ENCODE measurements at regions not wholly inside any gene's neighbourhood (a gene's known extent, or its start where the extent isn't known, plus 50 kb on each side); places are given as distances from the start of the nearest gene placed in this dataset.

DNA sequence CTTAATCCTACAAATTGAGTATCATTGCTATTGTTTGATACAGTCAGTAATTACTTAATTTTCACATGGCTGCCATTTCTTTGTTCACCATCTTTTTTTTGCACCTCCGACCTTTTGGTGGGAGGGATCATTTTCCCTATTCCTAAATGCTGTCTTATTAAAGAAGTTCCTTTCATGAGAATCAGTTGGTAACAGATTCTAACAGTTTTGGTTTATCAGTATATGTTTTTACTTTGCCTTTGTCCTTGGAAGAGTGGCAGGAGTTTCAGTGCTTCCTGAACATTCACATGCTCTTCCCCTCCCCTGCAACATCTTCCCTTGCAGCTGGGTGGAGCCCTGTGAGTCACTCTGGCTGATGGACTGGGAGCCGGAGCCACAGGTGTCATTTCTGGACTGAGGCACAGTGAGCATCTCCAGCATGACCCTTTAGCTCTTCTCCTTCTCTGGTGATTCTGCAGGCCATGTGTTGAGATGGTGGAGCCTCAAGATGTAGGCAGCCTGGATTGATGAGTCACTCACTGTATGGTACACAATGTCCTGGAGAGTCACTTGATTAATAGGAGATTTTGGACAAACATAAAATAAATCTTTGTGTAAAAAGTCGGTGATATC lies 217.7 kb downstream of the URB2 start:
- ATAC-seq (ENCODE audit: low read depth) (no peak), DNase-seq (ENCODE audit: low spot score in 2 of 2) (no peak)
- Mint-ChIP-seq H3K36me3 (no peaks in the 10 kb centered on the region), H3K4me1 (peaks cover 26% of the 10 kb centered on the region), H3K4me3 (no peak overlapping the region), H3K27me3 (no peaks in the 10 kb centered on the region), H3K9me3 (no peaks in the 10 kb centered on the region), H3K27ac (no peak overlapping the region)

- no peaks in the 10 kb centered on the region for H3K9me3 Mint-ChIP-seq
- H3K4me1 Mint-ChIP-seq: peaks cover 26% of the 10 kb centered on the region
- DNase-seq (ENCODE audit: low spot score in 2 of 2) (no peak), ATAC-seq (ENCODE audit: low read depth) (no peak)
- H3K36me3 Mint-ChIP-seq: no peaks in the 10 kb centered on the region
- no peak overlapping the region for H3K4me3 Mint-ChIP-seq
- no peak overlapping the region for H3K27ac Mint-ChIP-seq
- no peaks in the 10 kb centered on the region for H3K27me3 Mint-ChIP-seq
These were observed 218.6 kb downstream of the URB2 start for GRCh38 chr1:229844675-229845074.

- H3K27me3 Mint-ChIP-seq: no peaks in the 10 kb centered on the region
- ATAC-seq (ENCODE audit: low read depth): no peak
- no peaks in the 10 kb centered on the region for H3K9me3 Mint-ChIP-seq
These were observed 219.5 kb downstream of the URB2 start for GRCh38 chr1:229845410-229846138.

GRCh38 chr1:229846351-229846750 lies 220.3 kb downstream of the URB2 start:
- DNase-seq (ENCODE audit: low spot score in 2 of 2): no peak
- Mint-ChIP-seq H3K4me3 (no peak overlapping the region), H3K27me3 (no peaks in the 10 kb centered on the region), H3K4me1 (peaks cover 19% of the 10 kb centered on the region), H3K36me3 (no peaks in the 10 kb centered on the region), H3K9me3 (no peaks in the 10 kb centered on the region), H3K27ac (no peak overlapping the region)
- no peak for ATAC-seq (ENCODE audit: low read depth)

More at GRCh38 chr1:229845410-229846138, 219.5 kb downstream of the URB2 start:
- no peak overlapping the region for H3K27ac Mint-ChIP-seq
- H3K4me3 Mint-ChIP-seq: no peak overlapping the region
- no peak for DNase-seq (ENCODE audit: low spot score in 2 of 2)
- peaks cover 22% of the 10 kb centered on the region for H3K4me1 Mint-ChIP-seq
- no peaks in the 10 kb centered on the region for H3K36me3 Mint-ChIP-seq

GRCh38 chr1:229848752-229849677 lies 218.0 kb upstream of the GALNT2 start:
- H3K4me3 Mint-ChIP-seq: no peak overlapping the region
- no peaks in the 10 kb centered on the region for H3K9me3 Mint-ChIP-seq
- peak; percentile 27 for ATAC-seq (ENCODE audit: low read depth)
- no peaks in the 10 kb centered on the region for H3K27me3 Mint-ChIP-seq
- no peak for DNase-seq (ENCODE audit: low spot score in 2 of 2)
- H3K4me1 Mint-ChIP-seq: peaks cover 13% of the 10 kb centered on the region
- no peaks in the 10 kb centered on the region for H3K36me3 Mint-ChIP-seq
- no peak overlapping the region for H3K27ac Mint-ChIP-seq

DNA sequence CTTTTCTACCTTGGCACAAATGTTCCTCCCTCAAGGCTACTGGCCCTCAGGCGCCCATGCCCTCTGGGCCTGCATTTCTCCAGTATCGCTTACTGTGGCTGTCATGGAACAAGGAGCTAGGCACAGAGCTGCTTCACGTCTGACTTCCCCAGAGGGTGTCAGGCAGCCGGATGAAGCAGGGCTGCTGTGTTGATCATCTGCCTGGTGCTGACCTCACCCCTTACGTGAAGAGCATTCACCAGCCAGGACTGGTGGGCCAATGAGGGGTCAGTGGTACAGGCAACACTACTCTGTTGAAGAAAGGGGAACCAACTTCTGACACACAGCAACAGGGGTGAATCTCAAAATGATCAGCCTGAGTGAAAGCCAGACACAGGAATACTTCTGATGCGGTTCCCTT lies 215.5 kb upstream of the GALNT2 start:
- no peak for ATAC-seq (ENCODE audit: low read depth)
- H3K27ac Mint-ChIP-seq: no peak overlapping the region
- peaks cover 16% of the 10 kb centered on the region for H3K4me1 Mint-ChIP-seq
- no peak overlapping the region for H3K4me3 Mint-ChIP-seq
- H3K9me3 Mint-ChIP-seq: no peaks in the 10 kb centered on the region
- no peak for DNase-seq (ENCODE audit: low spot score in 2 of 2)
- no peaks in the 10 kb centered on the region for H3K27me3 Mint-ChIP-seq
- H3K36me3 Mint-ChIP-seq: peaks cover 3% of the 10 kb centered on the region

DNA sequence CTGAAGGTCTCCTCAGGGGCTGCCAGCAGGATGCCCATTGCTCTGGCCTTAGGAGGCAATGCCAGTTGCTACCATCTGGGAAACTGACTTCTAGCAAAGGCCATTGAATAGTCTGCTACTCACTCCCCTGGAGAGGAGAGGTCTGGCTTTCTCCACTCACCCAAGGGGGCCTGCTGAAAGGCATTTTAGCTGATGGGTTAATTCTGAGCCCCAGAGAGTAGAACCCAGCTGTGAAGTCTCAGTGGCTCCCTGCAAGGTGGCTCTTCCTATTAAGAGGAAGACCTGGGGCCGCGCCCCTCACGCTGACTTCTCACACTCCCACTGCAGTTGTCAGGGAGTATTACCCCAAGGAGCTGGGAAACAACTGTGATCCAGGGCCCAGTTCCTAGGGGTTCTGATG lies 213.3 kb upstream of the GALNT2 start:
- Mint-ChIP-seq H3K36me3 (peaks cover 3% of the 10 kb centered on the region), H3K4me1 (peaks cover 16% of the 10 kb centered on the region), H3K27me3 (no peaks in the 10 kb centered on the region), H3K27ac (no peak overlapping the region), H3K4me3 (no peak overlapping the region), H3K9me3 (no peaks in the 10 kb centered on the region)
- DNase-seq (ENCODE audit: low spot score in 2 of 2): no peak
- no peak for ATAC-seq (ENCODE audit: low read depth)

GRCh38 chr1:229854620-229855019 lies 212.4 kb upstream of the GALNT2 start:
- peak overlapping the region; percentile 96 for H3K27ac Mint-ChIP-seq
- no peaks in the 10 kb centered on the region for H3K27me3 Mint-ChIP-seq
- ATAC-seq (ENCODE audit: low read depth): no peak
- no peaks in the 10 kb centered on the region for H3K9me3 Mint-ChIP-seq
- no peak for DNase-seq (ENCODE audit: low spot score in 2 of 2)
- H3K4me3 Mint-ChIP-seq: no peak overlapping the region
- H3K36me3 Mint-ChIP-seq: peaks cover 3% of the 10 kb centered on the region
- H3K4me1 Mint-ChIP-seq: peaks cover 16% of the 10 kb centered on the region

DNA sequence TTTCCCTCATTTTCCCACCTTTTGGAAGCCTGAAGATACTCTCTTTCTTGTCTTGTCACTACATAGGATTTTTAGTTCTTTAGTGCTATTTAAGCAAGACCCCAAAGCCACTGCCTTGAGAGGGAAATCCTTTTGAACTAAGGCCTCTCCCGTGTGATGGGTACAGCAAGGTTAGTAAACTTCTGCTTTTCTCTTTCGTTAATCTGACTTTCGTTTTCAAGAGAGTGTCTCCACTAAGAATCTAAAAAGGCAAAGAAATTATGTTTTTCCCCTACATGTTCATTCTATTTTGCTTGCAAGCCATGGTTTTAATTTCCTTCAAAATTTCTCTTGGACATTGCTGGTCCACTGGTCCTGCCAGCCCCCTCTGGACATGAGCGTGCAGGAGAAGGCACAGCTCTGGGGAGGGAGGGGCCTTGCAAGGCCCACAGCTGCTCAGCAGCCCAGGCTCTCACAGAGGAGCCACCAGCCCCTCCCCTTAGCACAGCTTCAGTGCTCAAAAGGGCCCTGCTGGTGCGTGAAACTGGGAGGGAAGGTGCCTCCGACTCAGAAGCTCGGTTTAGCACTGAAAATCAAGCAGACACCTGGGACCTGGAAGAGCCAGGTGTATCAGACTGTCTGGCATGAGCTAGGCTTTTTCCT lies 210.9 kb upstream of the GALNT2 start:
- peak; percentile 49 to 55 for DNase-seq (ENCODE audit: low spot score in 2 of 2)
- Mint-ChIP-seq H3K9me3 (no peaks in the 10 kb centered on the region), H3K27ac (peak overlapping the region; percentile 96), H3K36me3 (peaks cover 3% of the 10 kb centered on the region), H3K4me1 (peaks cover 14% of the 10 kb centered on the region), H3K27me3 (no peaks in the 10 kb centered on the region), H3K4me3 (peak overlapping the region; percentile 92)
- peak; percentile 93 for ATAC-seq (ENCODE audit: low read depth)

DNA sequence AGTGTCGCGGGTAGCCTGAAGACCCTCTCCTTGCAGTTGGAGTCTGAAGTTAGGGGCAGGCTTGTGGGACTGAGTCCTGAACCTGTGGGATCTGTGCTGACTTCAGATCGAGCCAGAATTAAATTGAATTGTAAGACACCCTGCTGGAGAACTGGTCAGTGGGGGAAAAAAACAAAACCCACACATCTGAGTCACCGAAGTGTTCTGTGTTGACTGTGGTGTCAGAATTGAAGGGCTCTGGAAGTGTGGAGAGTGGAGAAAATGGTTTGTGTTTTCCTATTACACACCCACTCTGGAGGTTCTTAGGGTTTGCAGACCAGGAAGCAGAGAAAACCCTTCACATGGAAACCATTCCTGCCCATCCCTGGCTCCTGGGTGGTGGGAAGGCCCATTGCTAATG lies 209.5 kb upstream of the GALNT2 start:
- no peak for DNase-seq (ENCODE audit: low spot score in 2 of 2)
- H3K9me3 Mint-ChIP-seq: no peaks in the 10 kb centered on the region

GRCh38 chr1:229859026-229859425 lies 208.0 kb upstream of the GALNT2 start:
- no peak for DNase-seq (ENCODE audit: low spot score in 2 of 2)
- ATAC-seq (ENCODE audit: low read depth): no peak
- H3K9me3 Mint-ChIP-seq: no peaks in the 10 kb centered on the region
- H3K27ac Mint-ChIP-seq: no peak overlapping the region
- H3K4me1 Mint-ChIP-seq: peaks cover 12% of the 10 kb centered on the region
- H3K4me3 Mint-ChIP-seq: no peak overlapping the region
- H3K36me3 Mint-ChIP-seq: peaks cover 3% of the 10 kb centered on the region
- H3K27me3 Mint-ChIP-seq: peaks cover 2% of the 10 kb centered on the region

More for the DNA sequence above, 209.5 kb upstream of the GALNT2 start:
- Mint-ChIP-seq H3K4me3 (no peak overlapping the region), H3K4me1 (peaks cover 14% of the 10 kb centered on the region), H3K27me3 (peaks cover 2% of the 10 kb centered on the region), H3K27ac (peak overlapping the region; percentile 96), H3K36me3 (peaks cover 3% of the 10 kb centered on the region)
- ATAC-seq (ENCODE audit: low read depth): no peak

GRCh38 chr1:229860926-229861325 lies 206.1 kb upstream of the GALNT2 start:
- H3K9me3 Mint-ChIP-seq: no peaks in the 10 kb centered on the region
- ATAC-seq (ENCODE audit: low read depth) (no peak), DNase-seq (ENCODE audit: low spot score in 2 of 2) (no peak)
- H3K27ac Mint-ChIP-seq: no peak overlapping the region
- H3K4me3 Mint-ChIP-seq: no peak overlapping the region
- H3K36me3 Mint-ChIP-seq: no peaks in the 10 kb centered on the region
- peaks cover 2% of the 10 kb centered on the region for H3K27me3 Mint-ChIP-seq
- H3K4me1 Mint-ChIP-seq: peaks cover 1% of the 10 kb centered on the region

DNA sequence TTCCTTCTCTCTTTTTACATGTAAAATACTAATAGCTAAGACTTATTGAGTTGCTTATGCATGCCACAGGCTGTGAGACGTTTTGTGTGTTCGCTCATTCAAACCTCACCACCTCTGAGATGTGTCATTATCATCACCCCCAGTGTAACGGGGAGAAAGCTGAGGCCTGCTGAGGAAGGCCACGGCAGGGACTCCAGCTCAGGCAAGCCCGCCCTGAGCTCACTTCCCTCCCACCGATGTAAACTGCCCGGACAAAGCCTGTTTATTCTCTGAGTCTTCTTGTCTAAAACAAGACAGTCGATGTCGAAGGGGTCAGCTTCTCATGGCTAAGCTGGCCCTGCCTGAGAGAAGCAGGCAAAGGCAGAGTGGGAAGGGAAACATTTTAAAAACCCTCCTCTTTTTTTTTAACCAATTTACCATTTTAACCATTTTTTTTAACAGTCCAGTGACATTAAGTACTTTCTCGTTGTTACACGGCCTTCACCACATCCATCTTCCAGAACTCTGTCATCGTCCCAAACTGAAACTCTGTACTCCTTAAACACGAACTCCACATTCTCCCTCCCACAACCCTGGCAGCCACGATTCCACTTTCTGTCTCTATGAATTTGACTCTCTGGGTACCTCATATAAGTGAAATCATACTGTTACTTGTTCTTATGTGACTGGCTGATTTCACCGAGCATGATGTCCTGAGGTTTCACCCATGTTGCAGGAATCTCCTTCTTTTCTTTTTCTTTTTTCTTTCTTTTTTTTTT lies 204.8 kb upstream of the GALNT2 start:
- Mint-ChIP-seq H3K36me3 (no peaks in the 10 kb centered on the region), H3K27me3 (peaks cover 2% of the 10 kb centered on the region), H3K4me1 (no peaks in the 10 kb centered on the region), H3K27ac (no peak overlapping the region), H3K4me3 (no peak overlapping the region), H3K9me3 (no peaks in the 10 kb centered on the region)
- ATAC-seq (ENCODE audit: low read depth) (no peak), DNase-seq (ENCODE audit: low spot score in 2 of 2) (no peak)
